Right lobe of liver (tissue), 4 donors: ENCODE measurements at regions not wholly inside any gene's neighbourhood (a gene's known extent, or its start where the extent isn't known, plus 50 kb on each side); places are given as distances from the start of the nearest gene placed in this dataset.
"Not testable (repeated sequence)": the region's sequence is repeated elsewhere in the genome, so short reads cannot be mapped to it uniquely, and the experiment has no call there.

ENCODE experiments used
- CTCF ChIP-seq, 4 donors: fragments of 200-600 bp in 3 of 4; fragments of 450-650 bp in 1 of 4; IDR thresholded peaks; one replicate each; pipeline versions ENCODE4 v1.5.1 to v1.8.0; 2016 to 2022; ENCODE audit warnings: antibody characterized with exemption in 4 of 4, mild to moderate bottlenecking in 2 of 4
- POLR2A ChIP-seq: fragments of 450-650 bp; IDR thresholded peaks from one replicate; pipeline ENCODE4 v1.6.1; 2017; ENCODE audit warnings: antibody characterized with exemption, mild to moderate bottlenecking
- donor health status: DM: no; HTN: no; CAD: no.
- donor health status: DM: no; HTN: no; CAD: no.
- donor health status: DM: no; HTN: yes; CAD: no.

GRCh38 chr4:78714598-78714997 is 61.6 kb upstream of the BMP2K start:
- TF ChIP-seq CTCF (IDR thresholded peaks at IDR 0.05); POLR2A: not testable (repeated sequence)
